H9 (cell line): ENCODE measurements at regions not wholly inside any gene's neighbourhood (a gene's known extent, or its start where the extent isn't known, plus 50 kb on each side); places are given as distances from the start of the nearest gene placed in this dataset.
A peak's percentile ranks its signal among the peaks of the same experiment; 100 is the strongest.

Experiments
- DNase-seq: peaks from one replicate; pipeline ENCODE4 v3.0.0-alpha.2; 2017
- H2AFZ ChIP-seq: one replicate; pipeline ENCODE4 v1.6.1; 2013; ENCODE audit warnings: mild to moderate bottlenecking, low read length, control low read depth, moderate library complexity
- H2AK5ac ChIP-seq: 2 replicates; pipeline ENCODE4 v1.6.1; 2013; ENCODE audit warnings: low read length, control low read depth, mixed read lengths; ENCODE audit not compliant: insufficient read length
- H2BK120ac ChIP-seq: one replicate; pipeline ENCODE4 v1.6.1; 2013; ENCODE audit warnings: low read depth, mild to moderate bottlenecking, low read length, control low read depth, inconsistent platforms; ENCODE audit not compliant: poor library complexity, severe bottlenecking
- H2BK12ac ChIP-seq: 2 replicates; pipeline ENCODE4 v1.6.1; 2013; ENCODE audit warnings: low read length, control low read depth, mixed read lengths, low read depth; ENCODE audit not compliant: insufficient read length
- H2BK15ac ChIP-seq: 2 replicates; pipeline ENCODE4 v1.6.1; 2013; ENCODE audit warnings: low read depth, low read length, control low read depth
- H2BK20ac ChIP-seq: one replicate; pipeline ENCODE4 v1.6.1; 2013; ENCODE audit warnings: low read depth, mild to moderate bottlenecking, low read length, control low read depth, inconsistent platforms; ENCODE audit not compliant: poor library complexity, severe bottlenecking
- H2BK5ac ChIP-seq: 2 replicates; pipeline ENCODE4 v1.6.1; 2013; ENCODE audit warnings: low read length, control low read depth, mixed read lengths; ENCODE audit not compliant: insufficient read length
- H3K14ac ChIP-seq: 2 replicates; pipeline ENCODE4 v1.6.1; 2013; ENCODE audit warnings: low read length, control low read depth; ENCODE audit not compliant: insufficient read depth
- H3K18ac ChIP-seq: 2 replicates; pipeline ENCODE4 v1.6.1; 2013; ENCODE audit warnings: low read depth, mild to moderate bottlenecking, mixed read lengths, low read length, control low read depth; ENCODE audit not compliant: insufficient read length
- H3K23ac ChIP-seq: 2 replicates; pipeline ENCODE4 v1.6.1; 2013; ENCODE audit warnings: low read length, control low read depth, mixed read lengths, low read depth; ENCODE audit not compliant: insufficient read length
- H3K23me2 ChIP-seq: 2 replicates; pipeline ENCODE4 v1.6.1; 2013; ENCODE audit warnings: low read depth, mild to moderate bottlenecking, mixed read lengths, low read length, control low read depth; ENCODE audit not compliant: insufficient read length, poor library complexity, severe bottlenecking
- H3K27ac ChIP-seq: 2 replicates; pipeline ENCODE4 v1.5.1; 2013; ENCODE audit warnings: low read length, control low read depth, mixed read lengths, low read depth; ENCODE audit not compliant: insufficient read length
- H3K27me3 ChIP-seq: 2 replicates; pipeline ENCODE4 v1.6.1; 2013; ENCODE audit warnings: low read length, control low read depth, inconsistent platforms; ENCODE audit not compliant: insufficient read depth
- H3K4ac ChIP-seq: 2 replicates; pipeline ENCODE4 v1.6.1; 2013; ENCODE audit warnings: low read depth, mild to moderate bottlenecking, control low read depth, inconsistent platforms, low read length, moderate library complexity
- H3K4me1 ChIP-seq: 2 replicates; pipeline ENCODE4 v1.6.1; 2013; ENCODE audit warnings: low read length, control low read depth, inconsistent platforms; ENCODE audit not compliant: insufficient read depth
- H3K4me2 ChIP-seq: 2 replicates; pipeline ENCODE4 v1.6.1; 2013; ENCODE audit warnings: low read length, control low read depth, mixed read lengths; ENCODE audit not compliant: insufficient read length, insufficient read depth
- H3K56ac ChIP-seq: 2 replicates; pipeline ENCODE4 v1.6.1; 2013; ENCODE audit warnings: low read depth, mild to moderate bottlenecking, mixed read lengths, low read length, control low read depth; ENCODE audit not compliant: insufficient read length
- H3K79me1 ChIP-seq: 2 replicates; pipeline ENCODE4 v1.6.1; 2013; ENCODE audit warnings: low read depth, mild to moderate bottlenecking, moderate library complexity, low read length, control low read depth, inconsistent platforms; ENCODE audit not compliant: insufficient read depth, poor library complexity, severe bottlenecking
- H3K79me2 ChIP-seq: 2 replicates; pipeline ENCODE4 v1.6.1; 2013; ENCODE audit warnings: low read length, control low read depth, inconsistent platforms; ENCODE audit not compliant: insufficient read depth
- H3K9ac ChIP-seq: 2 replicates; pipeline ENCODE4 v1.6.1; 2013; ENCODE audit warnings: low read length, control low read depth, mixed read lengths; ENCODE audit not compliant: insufficient read length; ENCODE audit errors: extremely low read depth
- H3K9me3 ChIP-seq: one replicate; pipeline ENCODE4 v1.6.1; 2013; ENCODE audit warnings: low read depth, low read length, inconsistent platforms; ENCODE audit not compliant: control insufficient read depth
- H3T11ph ChIP-seq: one replicate; pipeline ENCODE4 v1.6.1; 2013; ENCODE audit warnings: mild to moderate bottlenecking, low read length, control low read depth, inconsistent platforms
- H4K20me1 ChIP-seq: one replicate; pipeline ENCODE4 v1.6.1; 2013; ENCODE audit not compliant: control insufficient read depth, insufficient read length, insufficient read depth
- H4K5ac ChIP-seq: 2 replicates; pipeline ENCODE4 v1.6.1; 2013; ENCODE audit warnings: low read depth, mild to moderate bottlenecking, mixed read lengths, low read length, control low read depth; ENCODE audit not compliant: insufficient read length
- H4K8ac ChIP-seq: replicated peaks from 2 replicates; pipeline ENCODE4 v1.6.1; 2013; ENCODE audit warnings: low read length, control low read depth, mixed read lengths, low read depth; ENCODE audit not compliant: insufficient read length
- H4K91ac ChIP-seq: 2 replicates; pipeline ENCODE4 v1.6.1; 2013; ENCODE audit warnings: low read depth, mild to moderate bottlenecking, moderate library complexity, mixed read lengths, low read length, control low read depth; ENCODE audit not compliant: insufficient read length
- H3K27ac Mint-ChIP-seq, 3 experiments: 2 replicates in 2 of 3; 3 replicates in 1 of 3; pipeline ENCODE4 v1.8.0; 2020 to 2021; ENCODE audit warnings: mixed read lengths in 3 of 3, mild to moderate bottlenecking in 1 of 3, moderate library complexity in 1 of 3
- H3K27me3 Mint-ChIP-seq: 2 replicates; pipeline ENCODE4 v1.8.0; 2021; ENCODE audit warnings: low read depth, mild to moderate bottlenecking, moderate library complexity, mixed read lengths
- H3K36me3 Mint-ChIP-seq, 3 experiments: 2 replicates in 2 of 3; 3 replicates in 1 of 3; pipeline ENCODE4 v1.8.0; 2020 to 2021; ENCODE audit warnings: low read depth in 3 of 3, mixed read lengths in 3 of 3; ENCODE audit not compliant: insufficient read depth in 1 of 3
- H3K4me1 Mint-ChIP-seq, 2 experiments: 2 replicates each; pipeline ENCODE4 v1.8.0; 2020; ENCODE audit warnings: mixed read lengths in 2 of 2
- H3K4me3 Mint-ChIP-seq, 2 experiments: 2 replicates in 1 of 2; 3 replicates in 1 of 2; pipeline ENCODE4 v1.8.0; 2020 to 2021; ENCODE audit warnings: mild to moderate bottlenecking in 2 of 2, mixed read lengths in 2 of 2, moderate library complexity in 1 of 2
- H3K9me3 Mint-ChIP-seq, 2 experiments: 2 replicates in 1 of 2; 3 replicates in 1 of 2; pipeline ENCODE4 v1.8.0; 2020; ENCODE audit warnings: mild to moderate bottlenecking in 2 of 2, mixed read lengths in 2 of 2, moderate library complexity in 1 of 2
- WGBS: extraction: QIAGEN DNeasy Blood & Tissue Kit; methylation state at CpG from one replicate; pipeline ENCODE4 v1.1.7; 2013; ENCODE audit warnings: missing lambda C conversion rate, low lambda C conversion rate, mixed read lengths; ENCODE audit not compliant: insufficient read length; ENCODE audit errors: extremely low coverage; 5-methylcytosine and 5-hydroxymethylcytosine counted together
- TF ChIP-seq, protein P1 (sequence below): fragments of 200-600 bp; sonication (generic); conservative IDR thresholded peaks from 3 replicates; pipeline ENCODE4 v1.8.0; 2021; ENCODE audit warnings: antibody characterized with exemption, mild to moderate bottlenecking

DNA sequence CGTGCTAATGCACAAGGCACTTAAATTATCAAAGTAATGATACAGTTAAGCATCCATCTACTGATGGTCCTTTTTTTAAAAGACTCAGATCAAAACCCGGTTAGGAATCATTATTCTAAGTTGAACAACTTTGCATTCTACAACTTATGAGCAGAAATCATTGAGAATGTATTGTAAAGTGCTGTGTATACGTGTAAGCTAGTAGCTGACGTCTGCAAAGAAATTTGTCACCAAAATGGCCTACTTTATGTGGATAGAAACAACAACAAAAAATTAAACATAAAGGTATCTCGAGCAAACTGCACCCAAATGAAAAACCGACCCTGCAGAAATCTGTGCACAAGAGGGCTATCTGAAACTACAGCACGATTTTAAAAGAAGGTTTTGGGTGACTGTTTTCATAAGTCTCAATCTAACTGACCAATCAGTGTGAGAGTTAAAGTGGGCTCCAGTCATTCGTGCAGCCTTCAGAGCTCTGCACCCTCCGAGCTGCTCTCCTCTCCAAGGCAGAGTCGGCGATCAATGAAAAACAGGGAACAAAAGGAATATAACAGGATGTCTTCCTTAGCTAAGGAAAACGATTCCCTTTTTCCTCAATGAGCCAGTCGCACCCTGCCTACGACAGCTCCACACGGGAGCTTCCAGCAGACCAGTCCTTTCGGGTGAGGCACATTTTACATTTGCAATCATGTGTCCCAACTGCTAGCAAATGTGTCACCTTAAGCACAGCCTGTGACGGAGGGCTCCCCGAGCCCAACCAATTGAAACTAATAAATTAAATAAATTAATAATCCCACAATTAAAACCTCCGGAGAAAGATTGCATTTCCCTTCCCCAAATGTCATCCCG lies 200.7 kb upstream of the FOXN3 start:
- Histone ChIP-seq H3K79me1 (peaks cover 3% of the 10 kb centered on the region), H3K79me2 (peaks cover 22% of the 10 kb centered on the region; the same call in 1 of the 2 replicates), H3K23me2 (peaks cover 9% of the 10 kb centered on the region), H4K5ac (peak overlapping the region; percentile 41), H3K56ac (no peak overlapping the region), H4K8ac (no peak overlapping the region), H3K14ac (no peak overlapping the region; the same call in 1 of the 2 replicates), H3K27ac (peak overlapping the region; percentile 73), H3K4me1 (peaks cover 22% of the 10 kb centered on the region), H2AK5ac (no peak overlapping the region), H3K9me3 (no peaks in the 10 kb centered on the region), H2BK12ac (no peak overlapping the region), H4K91ac (no peak overlapping the region), H3K9ac (peak overlapping the region; percentile 87), H3K4ac (no peak overlapping the region), H3K27me3 (no peaks in the 10 kb centered on the region), H2BK5ac (peak overlapping the region; percentile 9), H3T11ph (no peak overlapping the region), H2BK120ac (no peak overlapping the region), H2AFZ (no peak overlapping the region), H2BK20ac (no peak overlapping the region), H3K4me2 (peak overlapping the region; percentile 96), H3K18ac (no peak overlapping the region), H3K23ac (no peak overlapping the region), H2BK15ac (no peak overlapping the region), H4K20me1 (no peaks in the 10 kb centered on the region)
- no peak for DNase-seq
- Mint-ChIP-seq H3K4me3 (peak overlapping the region; percentile 82 to 95), H3K4me1 (peaks cover 81 to 82% of the 10 kb centered on the region in 2 experiments), H3K27me3 (no peaks in the 10 kb centered on the region; the same call in 1 of the 2 replicates), H3K27ac (peak overlapping the region; percentile 89 to 98 (median 94)), H3K9me3 (no peaks in the 10 kb centered on the region; a peak in 1 of 5 replicates), H3K36me3 (peaks cover 0 to 3% (median 2%) of the 10 kb centered on the region in 3 experiments; a peak in 4 of 7 replicates)
- WGBS, result no CpG with 5 or more reads among the region's 20 CpGs
- TF ChIP-seq, protein P1, sequence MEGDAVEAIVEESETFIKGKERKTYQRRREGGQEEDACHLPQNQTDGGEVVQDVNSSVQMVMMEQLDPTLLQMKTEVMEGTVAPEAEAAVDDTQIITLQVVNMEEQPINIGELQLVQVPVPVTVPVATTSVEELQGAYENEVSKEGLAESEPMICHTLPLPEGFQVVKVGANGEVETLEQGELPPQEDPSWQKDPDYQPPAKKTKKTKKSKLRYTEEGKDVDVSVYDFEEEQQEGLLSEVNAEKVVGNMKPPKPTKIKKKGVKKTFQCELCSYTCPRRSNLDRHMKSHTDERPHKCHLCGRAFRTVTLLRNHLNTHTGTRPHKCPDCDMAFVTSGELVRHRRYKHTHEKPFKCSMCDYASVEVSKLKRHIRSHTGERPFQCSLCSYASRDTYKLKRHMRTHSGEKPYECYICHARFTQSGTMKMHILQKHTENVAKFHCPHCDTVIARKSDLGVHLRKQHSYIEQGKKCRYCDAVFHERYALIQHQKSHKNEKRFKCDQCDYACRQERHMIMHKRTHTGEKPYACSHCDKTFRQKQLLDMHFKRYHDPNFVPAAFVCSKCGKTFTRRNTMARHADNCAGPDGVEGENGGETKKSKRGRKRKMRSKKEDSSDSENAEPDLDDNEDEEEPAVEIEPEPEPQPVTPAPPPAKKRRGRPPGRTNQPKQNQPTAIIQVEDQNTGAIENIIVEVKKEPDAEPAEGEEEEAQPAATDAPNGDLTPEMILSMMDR, result no peak
